Endodermal cell (in vitro differentiated cells): ENCODE measurements at regions not wholly inside any gene's neighbourhood (a gene's known extent, or its start where the extent isn't known, plus 50 kb on each side); places are given as distances from the start of the nearest gene placed in this dataset.

ENCODE experiments used
- DNase-seq: peaks from one replicate; pipeline ENCODE4 v3.0.0-alpha.2; 2017
- H3K27ac ChIP-seq: 2 replicates; pipeline ENCODE4 v1.5.1; 2013; ENCODE audit warnings: mild to moderate bottlenecking, low read depth, low read length, moderate library complexity
- H3K27me3 ChIP-seq: 2 replicates; pipeline ENCODE4 v1.6.1; 2013; ENCODE audit warnings: mild to moderate bottlenecking, low read length, moderate library complexity; ENCODE audit not compliant: insufficient read depth, control insufficient read depth, poor library complexity, severe bottlenecking
- H3K36me3 ChIP-seq: 2 replicates; pipeline ENCODE4 v1.7.0; 2013; ENCODE audit warnings: mild to moderate bottlenecking, low read length, moderate library complexity; ENCODE audit not compliant: control insufficient read depth, insufficient read depth
- H3K4me1 ChIP-seq: one replicate; pipeline ENCODE4 v1.7.0; 2013; ENCODE audit warnings: low read length; ENCODE audit not compliant: control insufficient read depth, insufficient read depth
- H3K4me3 ChIP-seq: 2 replicates; pipeline ENCODE4 v1.5.1; 2013; ENCODE audit warnings: mild to moderate bottlenecking, low read length, moderate library complexity
- H3K9ac ChIP-seq: 2 replicates; pipeline ENCODE4 v1.6.1; 2013; ENCODE audit warnings: mild to moderate bottlenecking, low read length, moderate library complexity; ENCODE audit not compliant: poor library complexity, severe bottlenecking; ENCODE audit errors: extremely low read depth
- H3K9me3 ChIP-seq: 2 replicates; pipeline ENCODE4 v1.6.1; 2013; ENCODE audit warnings: mild to moderate bottlenecking, low read length, moderate library complexity; ENCODE audit not compliant: control insufficient read depth
- H3K27ac Mint-ChIP-seq: 2 replicates; pipeline ENCODE4 v1.8.0; 2020; ENCODE audit warnings: mixed read lengths
- H3K27me3 Mint-ChIP-seq: 2 replicates; pipeline ENCODE4 v1.8.0; 2021; ENCODE audit warnings: mild to moderate bottlenecking, mixed read lengths; ENCODE audit not compliant: insufficient read depth
- H3K36me3 Mint-ChIP-seq: 2 replicates; pipeline ENCODE4 v1.8.0; 2020; ENCODE audit warnings: low read depth, mixed read lengths
- H3K4me1 Mint-ChIP-seq: 2 replicates; pipeline ENCODE4 v1.8.0; 2020; ENCODE audit warnings: mixed read lengths
- H3K4me3 Mint-ChIP-seq: 2 replicates; pipeline ENCODE4 v1.8.0; 2020; ENCODE audit warnings: mild to moderate bottlenecking, moderate library complexity, mixed read lengths
- H3K9me3 Mint-ChIP-seq: 2 replicates; pipeline ENCODE4 v1.8.0; 2020; ENCODE audit warnings: mild to moderate bottlenecking, mixed read lengths
- WGBS, 2 experiments: methylation state at CpG; one replicate each; pipeline versions ENCODE4 v1.1.5 to v1.1.7; 2013; ENCODE audit warnings: missing lambda C conversion rate in 2 of 2, mixed read lengths in 1 of 2; ENCODE audit not compliant: insufficient coverage in 1 of 2, insufficient read length in 1 of 2; 5-methylcytosine and 5-hydroxymethylcytosine counted together
- TF ChIP-seq, protein P1 (sequence below): fragments of 200-600 bp; sonication (generic); conservative IDR thresholded peaks from 2 replicates; pipeline ENCODE4 v1.5.0; 2021; ENCODE audit warnings: antibody characterized with exemption, mild to moderate bottlenecking

DNA sequence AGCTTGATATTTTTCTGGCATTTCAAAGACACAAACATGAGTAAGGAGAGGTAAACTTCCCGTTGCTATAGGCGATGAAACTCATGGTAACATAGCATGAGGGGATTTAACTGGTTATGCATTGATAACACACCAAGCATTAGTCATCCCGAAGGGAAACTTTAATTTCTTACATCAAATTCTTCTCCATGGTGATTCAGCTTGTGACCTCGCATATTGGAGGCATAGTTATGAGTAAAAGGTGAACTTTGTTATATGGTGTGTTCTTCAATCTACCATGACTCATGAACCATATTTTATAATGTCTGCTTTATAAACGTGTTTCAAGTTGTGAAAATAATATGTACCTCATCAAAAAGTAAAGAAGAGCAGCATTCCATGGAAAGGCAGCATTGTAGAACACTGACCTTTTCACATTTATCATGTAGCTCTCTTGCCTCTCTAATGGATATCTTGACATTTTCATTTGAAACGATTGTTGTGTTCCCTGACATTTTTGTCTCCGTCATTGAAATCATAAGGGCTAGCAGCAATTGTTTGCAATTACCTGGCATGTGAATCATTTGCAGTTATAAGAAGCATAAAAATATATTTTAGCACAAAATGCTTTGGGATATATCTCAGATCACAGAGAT lies 491.8 kb downstream of the ANXA1 start:
- TF ChIP-seq, protein P1, sequence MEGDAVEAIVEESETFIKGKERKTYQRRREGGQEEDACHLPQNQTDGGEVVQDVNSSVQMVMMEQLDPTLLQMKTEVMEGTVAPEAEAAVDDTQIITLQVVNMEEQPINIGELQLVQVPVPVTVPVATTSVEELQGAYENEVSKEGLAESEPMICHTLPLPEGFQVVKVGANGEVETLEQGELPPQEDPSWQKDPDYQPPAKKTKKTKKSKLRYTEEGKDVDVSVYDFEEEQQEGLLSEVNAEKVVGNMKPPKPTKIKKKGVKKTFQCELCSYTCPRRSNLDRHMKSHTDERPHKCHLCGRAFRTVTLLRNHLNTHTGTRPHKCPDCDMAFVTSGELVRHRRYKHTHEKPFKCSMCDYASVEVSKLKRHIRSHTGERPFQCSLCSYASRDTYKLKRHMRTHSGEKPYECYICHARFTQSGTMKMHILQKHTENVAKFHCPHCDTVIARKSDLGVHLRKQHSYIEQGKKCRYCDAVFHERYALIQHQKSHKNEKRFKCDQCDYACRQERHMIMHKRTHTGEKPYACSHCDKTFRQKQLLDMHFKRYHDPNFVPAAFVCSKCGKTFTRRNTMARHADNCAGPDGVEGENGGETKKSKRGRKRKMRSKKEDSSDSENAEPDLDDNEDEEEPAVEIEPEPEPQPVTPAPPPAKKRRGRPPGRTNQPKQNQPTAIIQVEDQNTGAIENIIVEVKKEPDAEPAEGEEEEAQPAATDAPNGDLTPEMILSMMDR, result no peak
- no peak overlapping the region for H3K4me3 ChIP-seq
- no peaks in the 10 kb centered on the region for H3K36me3 ChIP-seq
- H3K36me3 Mint-ChIP-seq, result no peaks in the 10 kb centered on the region
- H3K4me1 ChIP-seq, result no peaks in the 10 kb centered on the region
- 92 to 100% methylated on average over 2 to 6 of the region's 7 CpGs for WGBS, 2 experiments
- DNase-seq, result no peak
- no peak overlapping the region for H3K4me3 Mint-ChIP-seq
- no peak overlapping the region for H3K9ac ChIP-seq
- no peak overlapping the region for H3K27ac Mint-ChIP-seq
- no peaks in the 10 kb centered on the region for H3K9me3 ChIP-seq
- no peak overlapping the region for H3K27ac ChIP-seq
- H3K4me1 Mint-ChIP-seq, result no peaks in the 10 kb centered on the region
- no peaks in the 10 kb centered on the region for H3K9me3 Mint-ChIP-seq
- no peaks in the 10 kb centered on the region for H3K27me3 ChIP-seq
- H3K27me3 Mint-ChIP-seq, result no peaks in the 10 kb centered on the region

DNA sequence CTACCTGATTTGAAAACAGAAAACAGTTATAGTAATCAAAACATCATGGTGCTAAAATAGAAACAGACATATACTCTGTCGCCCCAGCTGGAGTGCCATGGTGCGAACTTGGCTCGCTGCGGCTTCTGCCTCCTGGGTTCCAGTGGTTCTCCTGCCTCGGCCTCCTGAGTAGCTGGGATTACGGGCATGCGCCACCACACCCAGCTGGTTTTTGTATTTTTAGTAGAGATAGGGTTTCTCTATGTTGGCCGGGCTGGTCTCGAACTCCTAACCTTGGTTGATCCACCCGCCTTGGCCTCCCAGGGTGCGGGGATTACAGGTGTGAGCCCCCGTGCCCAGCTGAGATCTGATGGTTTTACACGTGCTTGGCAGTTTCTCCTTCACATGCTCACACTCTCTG lies 495.9 kb downstream of the ANXA1 start:
- no peaks in the 10 kb centered on the region for H3K9me3 ChIP-seq
- Mint-ChIP-seq H3K36me3 (no peaks in the 10 kb centered on the region), H3K27ac (no peak overlapping the region), H3K4me3 (no peak overlapping the region), H3K4me1 (no peaks in the 10 kb centered on the region), H3K27me3 (no peaks in the 10 kb centered on the region), H3K9me3 (no peaks in the 10 kb centered on the region)
- no peak for DNase-seq
- no peak overlapping the region for H3K9ac ChIP-seq
- no peaks in the 10 kb centered on the region for H3K36me3 ChIP-seq
- TF ChIP-seq, protein P1, result no peak
- no peaks in the 10 kb centered on the region for H3K27me3 ChIP-seq
- H3K4me3 ChIP-seq, result no peak overlapping the region
- H3K27ac ChIP-seq, result no peak overlapping the region
- 95 to 100% methylated on average over 1 to 13 of the region's 13 CpGs for WGBS, 2 experiments
- no peaks in the 10 kb centered on the region for H3K4me1 ChIP-seq

DNA sequence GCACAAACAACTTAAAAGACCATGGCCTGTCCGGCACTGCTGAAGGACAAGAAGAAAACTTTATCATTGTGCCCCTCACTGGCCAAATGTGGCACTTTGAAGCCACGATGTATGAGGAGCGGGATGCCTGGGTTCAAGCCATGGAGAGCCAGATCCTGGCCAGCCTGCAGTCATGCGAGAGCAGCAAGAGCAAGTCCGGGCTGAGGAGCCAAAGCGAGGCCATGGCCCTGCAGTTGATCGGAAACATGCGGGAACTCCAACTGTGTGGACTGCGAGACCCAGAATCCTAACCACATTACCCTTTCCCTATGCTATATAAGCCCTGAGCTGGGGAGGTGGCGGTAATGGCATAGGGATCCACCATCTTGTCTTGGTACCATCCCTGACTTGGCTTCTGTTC lies 497.9 kb downstream of the ANXA1 start:
- no peak for DNase-seq
- Histone ChIP-seq H3K9me3 (no peaks in the 10 kb centered on the region), H3K27me3 (no peaks in the 10 kb centered on the region), H3K4me1 (no peaks in the 10 kb centered on the region), H3K36me3 (no peaks in the 10 kb centered on the region), H3K9ac (no peak overlapping the region), H3K27ac (no peak overlapping the region), H3K4me3 (no peak overlapping the region)
- Mint-ChIP-seq H3K9me3 (no peaks in the 10 kb centered on the region), H3K27ac (no peak overlapping the region), H3K36me3 (no peaks in the 10 kb centered on the region), H3K4me3 (no peak overlapping the region), H3K4me1 (no peaks in the 10 kb centered on the region), H3K27me3 (no peaks in the 10 kb centered on the region)
- WGBS, 2 experiments, result 89 to 93% methylated on average over 3 to 10 of the region's 10 CpGs
- TF ChIP-seq, protein P1, result no peak
